ENCODE measurements at regions not wholly inside any gene's neighbourhood (a gene's known extent, or its start where the extent isn't known, plus 50 kb on each side); places are given as distances from the start of the nearest gene placed in this dataset.

DNA sequence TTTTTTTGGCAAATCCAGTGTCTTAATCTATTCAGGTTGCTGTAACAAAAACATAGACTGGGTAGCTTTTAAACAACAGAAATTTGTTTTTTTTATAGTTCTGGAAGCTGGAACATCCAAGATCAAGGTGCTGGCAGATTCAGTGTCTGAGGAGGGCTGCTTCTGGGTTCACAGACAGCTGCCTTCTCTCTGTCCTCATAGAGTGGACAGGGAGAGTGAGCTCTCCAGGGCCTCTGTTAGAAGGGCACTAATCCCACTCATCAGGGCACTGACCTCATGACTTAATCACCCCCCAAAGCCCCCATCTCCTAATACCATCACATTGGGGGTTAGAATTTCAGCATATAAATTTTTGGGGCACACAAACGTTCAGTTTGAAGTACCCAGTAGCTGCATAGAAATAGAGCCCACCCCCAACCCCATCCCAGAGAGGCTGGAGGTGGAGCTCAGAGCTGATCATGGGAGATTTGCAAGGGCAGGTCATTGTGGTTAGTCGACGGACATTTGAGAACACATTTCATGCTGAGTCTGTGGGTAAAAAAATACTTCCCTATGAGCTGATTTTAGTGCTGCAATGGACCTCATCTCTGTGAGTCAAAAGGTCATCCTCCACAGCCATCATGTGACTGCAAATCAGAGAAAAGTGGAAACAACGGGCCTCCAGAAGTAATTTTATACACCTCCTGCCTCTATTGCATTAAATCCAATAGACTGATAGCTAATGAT lies 203.1 kb upstream of the CADM1 start:
- TF ChIP-seq, protein P1, sequence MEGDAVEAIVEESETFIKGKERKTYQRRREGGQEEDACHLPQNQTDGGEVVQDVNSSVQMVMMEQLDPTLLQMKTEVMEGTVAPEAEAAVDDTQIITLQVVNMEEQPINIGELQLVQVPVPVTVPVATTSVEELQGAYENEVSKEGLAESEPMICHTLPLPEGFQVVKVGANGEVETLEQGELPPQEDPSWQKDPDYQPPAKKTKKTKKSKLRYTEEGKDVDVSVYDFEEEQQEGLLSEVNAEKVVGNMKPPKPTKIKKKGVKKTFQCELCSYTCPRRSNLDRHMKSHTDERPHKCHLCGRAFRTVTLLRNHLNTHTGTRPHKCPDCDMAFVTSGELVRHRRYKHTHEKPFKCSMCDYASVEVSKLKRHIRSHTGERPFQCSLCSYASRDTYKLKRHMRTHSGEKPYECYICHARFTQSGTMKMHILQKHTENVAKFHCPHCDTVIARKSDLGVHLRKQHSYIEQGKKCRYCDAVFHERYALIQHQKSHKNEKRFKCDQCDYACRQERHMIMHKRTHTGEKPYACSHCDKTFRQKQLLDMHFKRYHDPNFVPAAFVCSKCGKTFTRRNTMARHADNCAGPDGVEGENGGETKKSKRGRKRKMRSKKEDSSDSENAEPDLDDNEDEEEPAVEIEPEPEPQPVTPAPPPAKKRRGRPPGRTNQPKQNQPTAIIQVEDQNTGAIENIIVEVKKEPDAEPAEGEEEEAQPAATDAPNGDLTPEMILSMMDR (IDR thresholded peaks at IDR 0.05) = no peak
- no peak for TF ChIP-seq POLR2A (IDR thresholded peaks at IDR 0.05)
